ENCODE measurements at regions not wholly inside any gene's neighbourhood (a gene's known extent, or its start where the extent isn't known, plus 50 kb on each side); places are given as distances from the start of the nearest gene placed in this dataset.

GRCh38 chr6:50330963-50331362 lies 281.2 kb upstream of the DEFB112 start:
- POLR2A ChIA-PET (ENCODE audit: unreplicated experiment) = no interaction called here
- no peak overlapping the region for H3K4ac ChIP-seq (ENCODE audit: low read depth, low read length)
- no peak overlapping the region for H3K27ac ChIP-seq (ENCODE audit: insufficient read depth, low read length)
- DNase-seq (no peak), ATAC-seq (ENCODE audit: low read depth) (no peak)
- in situ Hi-C loops (cut with MboI; ENCODE audit: low sequenced_read_pairs) = no loop called here
- no peak overlapping the region for H2BK5ac ChIP-seq (ENCODE audit: low read depth, low read length, poor library complexity, severe bottlenecking)
- TF ChIP-seq POLR2A (IDR thresholded peaks at IDR 0.05; ENCODE audit: low read depth, low read length) = no peak
- TF ChIP-seq CHD1 (IDR thresholded peaks at IDR 0.05; ENCODE audit: low read depth, low read length) = no peak
- no peak for TF ChIP-seq MAZ (IDR thresholded peaks at IDR 0.05; ENCODE audit: borderline replicate concordance, low read depth, low read length)
- no peak overlapping the region for H2AFZ ChIP-seq (replicated peaks; ENCODE audit: low read length, poor library complexity)
- CTCF ChIA-PET = no interaction called here
- H2AK9ac ChIP-seq (replicated peaks; ENCODE audit: low read depth, low read length, poor library complexity) = no peak overlapping the region
- H3K9me3 ChIP-seq (ENCODE audit: control insufficient read depth, insufficient read depth, low read length) = peaks cover 2% of the 10 kb centered on the region; the same call in 1 of the 2 replicates
- no TSS peak for BruUV-seq (replicated peaks)
- no peak overlapping the region for H2AK5ac ChIP-seq (ENCODE audit: low read depth, low read length)
- H3K56ac ChIP-seq (ENCODE audit: extremely low read depth, insufficient read depth, low read length) = no peak overlapping the region
- no peaks in the 10 kb centered on the region for H3K36me3 ChIP-seq (ENCODE audit: control insufficient read depth, insufficient read depth, low read length)
- H2BK15ac ChIP-seq (ENCODE audit: low read depth, low read length) = no peak overlapping the region
- no peak overlapping the region for H2BK120ac ChIP-seq (ENCODE audit: low read depth, low read length)
- no peaks in the 10 kb centered on the region for H3K9me1 ChIP-seq (ENCODE audit: insufficient read depth, low read length)
- H3K4me2 ChIP-seq (ENCODE audit: low read depth, low read length) = no peak overlapping the region
- H3K9ac ChIP-seq (ENCODE audit: low read depth, low read length) = no peak overlapping the region
- H2BK20ac ChIP-seq (ENCODE audit: low read depth, low read length) = no peak overlapping the region
- H3K4me3 ChIP-seq (ENCODE audit: insufficient read depth, low read depth, low read length) = no peak overlapping the region
- H3K79me1 ChIP-seq (ENCODE audit: low read depth in 1 of 2, low read length in 2 of 2) = no peaks in the 10 kb centered on the region
- dilution Hi-C loops (cut with HindIII; ENCODE audit: low sequenced_read_pairs, unreplicated experiment) = no loop called here
- H3K14ac ChIP-seq (replicated peaks; ENCODE audit: low read depth, low read length) = no peak overlapping the region
- H3K27me3 ChIP-seq (ENCODE audit: control insufficient read depth, insufficient read depth, low read length) = no peaks in the 10 kb centered on the region
- H4K8ac ChIP-seq (ENCODE audit: low read depth in 2 of 2, low read length in 2 of 2) = no peak overlapping the region
- H3K4me1 ChIP-seq (ENCODE audit: control insufficient read depth, insufficient read depth, low read length) = no peaks in the 10 kb centered on the region
- H3K23ac ChIP-seq (ENCODE audit: low read depth, low read length) = no peak overlapping the region
- no peaks in the 10 kb centered on the region for H4K20me1 ChIP-seq (ENCODE audit: insufficient read depth, low read length)
- H3K18ac ChIP-seq (ENCODE audit: low read depth, low read length) = no peak overlapping the region
- H4K91ac ChIP-seq (ENCODE audit: insufficient read depth, low read depth, low read length) = no peak overlapping the region
- no CpG with 5 or more reads among the region's 3 CpGs for WGBS, 2 experiments (ENCODE audit: extremely low coverage in 2 of 2, insufficient read length in 1 of 2)
- intact Hi-C loops (cut with micrococcal nuclease) = no loop called here
- H4K5ac ChIP-seq (ENCODE audit: low read depth, low read length) = no peak overlapping the region
